Activated T-cell treated with anti-CD3 and anti-CD28 coated beads, Interleukin-2, amount 50 U/mL, for 24 hours (primary cell): ENCODE measurements at regions not wholly inside any gene's neighbourhood (a gene's known extent, or its start where the extent isn't known, plus 50 kb on each side); places are given as distances from the start of the nearest gene placed in this dataset.

Source experiments
- DNase-seq: peaks from one replicate; pipeline ENCODE4 v3.0.0-alpha.2; 2020
- H3K27ac Mint-ChIP-seq: 2 replicates; pipeline ENCODE4 v1.8.0; 2020; ENCODE audit warnings: mild to moderate bottlenecking, mixed read lengths
- H3K27me3 Mint-ChIP-seq: 2 replicates; pipeline ENCODE4 v1.8.0; 2020; ENCODE audit warnings: mixed read lengths
- H3K36me3 Mint-ChIP-seq: 2 replicates; pipeline ENCODE4 v1.8.0; 2020; ENCODE audit warnings: low read depth, mixed read lengths
- H3K4me1 Mint-ChIP-seq: 2 replicates; pipeline ENCODE4 v1.8.0; 2020; ENCODE audit warnings: low read depth, mixed read lengths
- H3K4me3 Mint-ChIP-seq: 2 replicates; pipeline ENCODE4 v1.8.0; 2020; ENCODE audit warnings: mild to moderate bottlenecking, moderate library complexity, mixed read lengths
- H3K9me3 Mint-ChIP-seq: 2 replicates; pipeline ENCODE4 v1.8.0; 2020; ENCODE audit warnings: mixed read lengths

- Mint-ChIP-seq H3K27ac (no peak overlapping the region), H3K4me3 (no peak overlapping the region), H3K4me1 (no peaks in the 10 kb centered on the region), H3K9me3 (peaks cover 2% of the 10 kb centered on the region), H3K27me3 (no peaks in the 10 kb centered on the region), H3K36me3 (no peaks in the 10 kb centered on the region)
- DNase-seq, result no peak
These were observed 280.7 kb upstream of the MIR17HG start for GRCh38 chr13:91066745-91067144.

- Mint-ChIP-seq H3K27ac (no peak overlapping the region), H3K4me3 (no peak overlapping the region), H3K9me3 (peaks cover 2% of the 10 kb centered on the region), H3K27me3 (no peaks in the 10 kb centered on the region), H3K36me3 (no peaks in the 10 kb centered on the region), H3K4me1 (no peaks in the 10 kb centered on the region)
- no peak for DNase-seq
These were observed 275.0 kb upstream of the MIR17HG start for GRCh38 chr13:91072486-91072885.

GRCh38 chr13:91074091-91074490 is 273.4 kb upstream of the MIR17HG start:
- Mint-ChIP-seq H3K27ac (no peak overlapping the region), H3K4me1 (no peaks in the 10 kb centered on the region), H3K36me3 (no peaks in the 10 kb centered on the region), H3K27me3 (no peaks in the 10 kb centered on the region), H3K4me3 (no peak overlapping the region), H3K9me3 (peaks cover 2% of the 10 kb centered on the region)
- DNase-seq, result no peak

- Mint-ChIP-seq H3K27me3 (no peaks in the 10 kb centered on the region), H3K4me3 (no peak overlapping the region), H3K27ac (no peak overlapping the region), H3K36me3 (no peaks in the 10 kb centered on the region), H3K9me3 (no peaks in the 10 kb centered on the region), H3K4me1 (no peaks in the 10 kb centered on the region)
- no peak for DNase-seq
These were observed 270.7 kb upstream of the MIR17HG start for GRCh38 chr13:91076830-91077229.

- Mint-ChIP-seq H3K27me3 (no peaks in the 10 kb centered on the region), H3K36me3 (no peaks in the 10 kb centered on the region), H3K4me1 (no peaks in the 10 kb centered on the region), H3K27ac (no peak overlapping the region), H3K9me3 (no peaks in the 10 kb centered on the region), H3K4me3 (no peak overlapping the region)
- no peak for DNase-seq
These were observed 269.3 kb upstream of the MIR17HG start for GRCh38 chr13:91078093-91078679.

GRCh38 chr13:91079176-91079575 is 268.3 kb upstream of the MIR17HG start:
- H3K27ac Mint-ChIP-seq, result no peak overlapping the region
- no peaks in the 10 kb centered on the region for H3K36me3 Mint-ChIP-seq
- DNase-seq, result no peak
- no peak overlapping the region for H3K4me3 Mint-ChIP-seq
- H3K27me3 Mint-ChIP-seq, result no peaks in the 10 kb centered on the region
- H3K9me3 Mint-ChIP-seq, result no peaks in the 10 kb centered on the region
- no peaks in the 10 kb centered on the region for H3K4me1 Mint-ChIP-seq

GRCh38 chr13:91085127-91085526 is 262.4 kb upstream of the MIR17HG start:
- Mint-ChIP-seq H3K27me3 (no peaks in the 10 kb centered on the region), H3K4me1 (no peaks in the 10 kb centered on the region), H3K27ac (no peak overlapping the region), H3K4me3 (no peak overlapping the region), H3K9me3 (no peaks in the 10 kb centered on the region), H3K36me3 (no peaks in the 10 kb centered on the region)
- DNase-seq, result no peak

- H3K36me3 Mint-ChIP-seq, result no peaks in the 10 kb centered on the region
- H3K27me3 Mint-ChIP-seq, result no peaks in the 10 kb centered on the region
- no peak overlapping the region for H3K27ac Mint-ChIP-seq
- H3K4me1 Mint-ChIP-seq, result no peaks in the 10 kb centered on the region
- H3K9me3 Mint-ChIP-seq, result no peaks in the 10 kb centered on the region
- DNase-seq, result no peak
- H3K4me3 Mint-ChIP-seq, result no peak overlapping the region
These were observed 260.4 kb upstream of the MIR17HG start for GRCh38 chr13:91086936-91087716.

GRCh38 chr13:91097269-91097668 is 250.2 kb upstream of the MIR17HG start:
- Mint-ChIP-seq H3K4me1 (no peaks in the 10 kb centered on the region), H3K9me3 (no peaks in the 10 kb centered on the region), H3K27me3 (no peaks in the 10 kb centered on the region), H3K27ac (no peak overlapping the region), H3K36me3 (no peaks in the 10 kb centered on the region), H3K4me3 (no peak overlapping the region)
- DNase-seq, result no peak

- Mint-ChIP-seq H3K9me3 (no peaks in the 10 kb centered on the region), H3K4me3 (no peak overlapping the region), H3K4me1 (no peaks in the 10 kb centered on the region), H3K27me3 (no peaks in the 10 kb centered on the region), H3K27ac (no peak overlapping the region), H3K36me3 (no peaks in the 10 kb centered on the region)
- DNase-seq, result no peak
These were observed 247.6 kb upstream of the MIR17HG start for GRCh38 chr13:91099877-91100276.

- no peak for DNase-seq
- Mint-ChIP-seq H3K4me3 (no peak overlapping the region), H3K27me3 (no peaks in the 10 kb centered on the region), H3K27ac (no peak overlapping the region), H3K9me3 (no peaks in the 10 kb centered on the region), H3K36me3 (no peaks in the 10 kb centered on the region), H3K4me1 (no peaks in the 10 kb centered on the region)
These were observed 246.5 kb upstream of the MIR17HG start for GRCh38 chr13:91100944-91101343.

GRCh38 chr13:91101381-91101780 is 246.1 kb upstream of the MIR17HG start:
- Mint-ChIP-seq H3K27me3 (no peaks in the 10 kb centered on the region), H3K9me3 (no peaks in the 10 kb centered on the region), H3K27ac (no peak overlapping the region), H3K4me3 (no peak overlapping the region), H3K36me3 (no peaks in the 10 kb centered on the region), H3K4me1 (no peaks in the 10 kb centered on the region)
- DNase-seq, result no peak

- H3K27ac Mint-ChIP-seq, result no peak overlapping the region
- H3K9me3 Mint-ChIP-seq, result no peaks in the 10 kb centered on the region
- H3K27me3 Mint-ChIP-seq, result no peaks in the 10 kb centered on the region
- H3K4me3 Mint-ChIP-seq, result no peak overlapping the region
- H3K36me3 Mint-ChIP-seq, result no peaks in the 10 kb centered on the region
- H3K4me1 Mint-ChIP-seq, result no peaks in the 10 kb centered on the region
- no peak for DNase-seq
These were observed 242.2 kb upstream of the MIR17HG start for GRCh38 chr13:91105270-91105669.

GRCh38 chr13:91106565-91106964 is 240.9 kb upstream of the MIR17HG start:
- H3K27ac Mint-ChIP-seq, result no peak overlapping the region
- H3K27me3 Mint-ChIP-seq, result no peaks in the 10 kb centered on the region
- H3K36me3 Mint-ChIP-seq, result no peaks in the 10 kb centered on the region
- H3K9me3 Mint-ChIP-seq, result no peaks in the 10 kb centered on the region
- no peak for DNase-seq
- H3K4me3 Mint-ChIP-seq, result no peak overlapping the region
- no peaks in the 10 kb centered on the region for H3K4me1 Mint-ChIP-seq

- no peak overlapping the region for H3K27ac Mint-ChIP-seq
- H3K4me3 Mint-ChIP-seq, result no peak overlapping the region
- H3K27me3 Mint-ChIP-seq, result no peaks in the 10 kb centered on the region
- no peaks in the 10 kb centered on the region for H3K4me1 Mint-ChIP-seq
- no peaks in the 10 kb centered on the region for H3K9me3 Mint-ChIP-seq
- DNase-seq, result no peak
- no peaks in the 10 kb centered on the region for H3K36me3 Mint-ChIP-seq
These were observed 239.2 kb upstream of the MIR17HG start for GRCh38 chr13:91108315-91108714.
